NCI-H146 (cell line): ENCODE measurements at regions not wholly inside any gene's neighbourhood (a gene's known extent, or its start where the extent isn't known, plus 50 kb on each side); places are given as distances from the start of the nearest gene placed in this dataset.
"Not testable (repeated sequence)": the region's sequence is repeated elsewhere in the genome, so short reads cannot be mapped to it uniquely, and the experiment has no call there.

ENCODE experiments used
- DNase-seq: peaks from one replicate; lab custom pipeline; 2025; lab: John Stamatoyannopoulos, UW

DNA sequence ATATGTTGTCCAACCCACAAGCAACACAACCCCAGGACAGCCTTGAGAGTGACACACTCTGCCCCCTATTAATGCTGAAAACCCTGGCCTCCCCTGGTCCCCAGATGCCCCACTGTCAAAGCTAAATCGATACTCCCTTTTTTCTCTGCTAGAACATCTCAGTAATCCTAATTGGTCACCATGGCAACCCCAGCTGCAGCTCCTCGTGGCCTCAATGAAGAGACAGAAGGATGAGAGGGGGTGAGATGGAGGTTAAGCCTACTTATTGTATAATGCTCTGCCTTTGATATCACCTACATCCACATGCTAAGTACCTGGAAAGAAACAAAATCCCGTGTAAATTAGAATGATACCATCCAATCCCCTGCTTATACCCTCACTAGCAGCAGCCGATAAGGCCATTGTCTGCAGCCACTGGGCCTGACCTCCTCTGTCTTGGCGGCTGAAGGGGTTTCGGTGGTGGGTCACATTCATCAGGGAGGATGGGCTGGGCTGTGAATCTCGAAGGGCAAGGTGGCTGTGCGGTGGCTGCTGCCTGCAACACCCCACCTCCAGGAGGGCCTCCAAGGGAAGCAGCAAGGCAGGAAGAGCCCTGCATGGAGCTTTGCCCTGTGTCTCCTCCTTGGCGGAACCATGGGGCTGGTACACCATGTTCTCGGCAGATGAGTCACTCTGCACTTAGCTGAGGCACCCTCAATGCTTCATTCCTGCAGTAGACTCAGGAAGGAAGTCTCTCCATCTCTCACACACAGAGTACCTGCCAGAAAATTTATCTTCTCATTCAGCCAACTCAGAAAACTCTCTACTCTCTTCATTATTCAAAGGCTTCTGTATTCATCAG, 399.5 kb downstream of the BUD13 start:
- DNase-seq: peak; percentile 95

DNA sequence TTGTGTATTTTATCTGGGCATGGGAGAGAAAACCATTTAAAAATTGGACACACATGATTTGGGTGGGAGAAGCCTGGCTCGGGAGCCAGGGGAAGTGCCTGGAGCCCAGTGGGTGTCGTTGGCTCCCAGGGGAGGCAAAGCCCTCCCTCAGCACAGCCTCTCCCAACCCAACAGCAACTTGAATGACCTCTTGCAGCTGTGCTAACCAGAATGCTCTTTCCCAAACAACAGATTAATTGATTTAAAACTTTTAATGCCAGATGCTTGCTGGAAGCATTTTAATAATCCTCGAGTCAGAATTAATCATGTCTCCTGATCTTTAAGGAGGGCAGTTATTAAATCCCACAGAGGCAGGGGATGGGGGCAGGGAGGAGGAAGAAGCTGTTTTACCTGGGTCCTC, 401.6 kb downstream of the BUD13 start:
- peak; percentile 58 for DNase-seq

DNA sequence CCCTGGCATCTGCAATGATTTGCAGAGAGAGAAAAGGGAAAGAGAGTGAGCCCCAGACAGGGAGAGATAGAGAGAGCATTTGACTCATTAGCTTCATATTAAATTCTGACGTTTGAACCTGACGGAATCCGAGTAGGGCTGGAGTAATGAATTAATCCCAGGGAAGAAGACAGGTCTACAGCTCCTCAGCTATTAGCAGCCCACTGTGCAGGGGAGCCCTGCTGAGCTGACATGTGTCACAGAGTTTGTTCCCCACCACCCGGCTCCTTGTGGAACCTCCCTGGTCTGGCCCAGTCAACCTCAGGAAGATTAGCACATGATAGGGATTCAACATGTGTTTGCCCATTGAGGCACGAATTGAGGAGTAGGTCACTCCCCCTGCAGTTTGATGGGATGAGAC, 404.0 kb downstream of the BUD13 start:
- no peak for DNase-seq

DNA sequence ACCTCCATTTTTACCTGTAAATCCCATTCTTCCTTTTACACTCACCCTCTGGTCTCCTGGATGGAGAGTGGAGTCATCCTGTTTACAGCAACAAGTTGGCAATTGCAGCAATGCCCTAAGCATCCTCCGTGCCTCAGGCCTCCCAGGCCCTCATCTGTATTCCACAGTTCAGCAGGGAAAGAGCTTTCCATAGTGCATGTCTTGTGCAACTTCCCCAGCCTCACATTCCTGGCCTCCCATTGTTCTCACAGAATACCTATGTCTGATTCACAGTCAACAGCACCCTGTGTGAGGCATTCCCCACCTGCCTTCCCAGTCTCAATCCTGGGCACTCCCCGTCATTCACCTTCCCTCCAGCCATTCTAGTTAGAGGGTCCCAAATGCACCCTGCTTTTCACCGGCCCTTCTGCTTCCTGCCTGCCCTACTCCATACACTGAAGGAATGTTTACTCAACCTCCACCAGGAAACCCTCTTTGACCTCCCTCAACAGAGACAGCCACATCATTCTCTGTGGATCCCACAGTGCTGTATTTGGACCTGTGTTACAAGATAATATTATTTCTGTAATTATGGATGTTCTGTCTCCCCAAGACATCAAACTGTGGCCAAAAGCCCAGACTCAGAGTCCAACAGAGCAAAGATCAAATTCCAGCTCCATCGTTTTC, 405.7 kb downstream of the BUD13 start:
- peak; percentile 7 for DNase-seq

DNA sequence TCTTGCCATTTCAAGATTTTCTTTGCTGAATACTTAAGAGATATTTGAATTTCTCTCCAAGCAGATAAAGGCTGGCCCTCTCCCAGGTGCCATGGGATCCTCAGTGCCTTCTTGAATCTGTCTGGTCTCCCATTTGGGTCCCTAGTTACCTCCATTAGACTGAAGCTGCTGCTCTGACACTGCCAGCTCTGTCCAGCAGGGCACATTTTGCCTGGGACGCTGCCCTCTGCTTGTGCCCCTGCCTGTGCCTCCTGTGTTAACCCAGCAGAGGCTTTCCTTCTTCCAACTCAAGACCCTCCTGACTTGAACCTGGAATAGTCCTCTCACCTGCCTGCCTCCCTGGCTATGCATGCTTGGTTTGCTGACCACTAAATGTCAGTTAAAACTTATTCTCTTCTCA, 406.3 kb downstream of the BUD13 start:
- no peak for DNase-seq

DNA sequence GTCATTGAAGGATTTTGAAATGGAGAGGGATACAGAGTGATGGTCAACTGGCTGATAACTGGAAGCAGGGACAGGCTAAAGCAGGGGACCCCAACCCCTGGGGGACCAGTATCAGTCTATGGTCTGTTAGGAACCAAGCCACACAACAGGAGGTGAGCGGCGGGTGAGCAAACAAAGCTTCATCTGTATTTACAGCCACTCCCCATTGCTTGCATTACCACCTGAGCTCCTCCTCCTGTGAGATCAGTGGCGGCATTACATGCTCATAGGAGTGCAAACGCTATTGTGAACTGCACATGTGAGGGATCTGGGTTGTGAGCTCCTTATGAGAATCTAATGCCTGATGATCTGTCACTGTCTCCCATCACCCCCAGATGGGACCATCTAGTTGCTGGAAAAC, 407.9 kb downstream of the BUD13 start:
- DNase-seq: not testable (repeated sequence)

DNA sequence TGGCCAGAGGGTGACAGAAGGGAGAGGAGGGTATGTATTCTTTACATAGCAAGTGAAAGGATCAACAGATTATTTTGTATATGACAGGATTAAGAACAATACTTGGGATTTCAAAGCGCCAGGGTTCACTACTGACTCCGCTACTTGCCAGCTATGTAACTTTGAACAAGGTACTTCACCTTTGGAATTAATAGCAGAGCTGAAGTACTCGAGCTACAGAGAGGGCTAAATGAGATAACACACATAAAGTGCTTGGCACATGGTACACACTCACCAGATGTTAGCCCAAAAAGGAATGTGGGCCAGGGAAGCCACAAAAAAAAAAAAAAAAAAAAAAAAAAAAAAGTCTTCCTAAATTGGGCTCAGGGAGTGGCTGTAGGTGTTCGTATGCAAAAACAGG, 408.4 kb downstream of the BUD13 start:
- DNase-seq: no peak

DNA sequence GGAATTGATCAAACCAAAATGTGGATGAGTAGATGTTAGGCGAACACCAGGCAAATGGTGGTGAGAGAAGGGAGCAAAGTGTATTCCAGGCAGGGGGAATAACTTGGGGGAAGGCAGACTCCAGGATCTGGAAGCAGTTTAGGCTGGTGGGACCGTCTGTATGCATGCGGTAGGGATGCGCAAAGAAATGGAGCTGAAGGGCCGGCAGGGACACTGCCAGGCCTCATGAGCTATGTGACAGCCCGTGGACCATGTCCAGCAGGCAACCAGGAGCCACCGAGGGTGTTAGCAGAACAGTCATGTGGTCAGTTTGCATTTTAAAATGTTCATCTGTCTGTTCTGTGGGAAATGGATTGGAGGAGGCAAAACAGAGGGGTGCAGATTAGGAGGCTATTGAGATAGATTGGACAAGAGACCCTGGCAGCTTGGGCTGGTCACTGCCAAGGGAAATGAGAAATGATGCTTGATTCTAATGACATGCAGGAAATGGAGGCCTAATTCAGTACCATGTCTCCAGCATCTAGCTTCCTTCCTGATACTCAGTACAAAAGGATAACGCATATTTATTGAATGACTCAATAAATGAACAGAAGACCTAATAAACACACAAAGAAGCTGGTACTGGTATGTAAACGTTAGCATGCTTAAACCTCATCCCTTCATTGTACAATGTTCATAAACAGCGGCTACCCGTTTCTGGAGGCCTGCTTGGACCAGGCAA, 412.4 kb downstream of the BUD13 start:
- no peak for DNase-seq

DNA sequence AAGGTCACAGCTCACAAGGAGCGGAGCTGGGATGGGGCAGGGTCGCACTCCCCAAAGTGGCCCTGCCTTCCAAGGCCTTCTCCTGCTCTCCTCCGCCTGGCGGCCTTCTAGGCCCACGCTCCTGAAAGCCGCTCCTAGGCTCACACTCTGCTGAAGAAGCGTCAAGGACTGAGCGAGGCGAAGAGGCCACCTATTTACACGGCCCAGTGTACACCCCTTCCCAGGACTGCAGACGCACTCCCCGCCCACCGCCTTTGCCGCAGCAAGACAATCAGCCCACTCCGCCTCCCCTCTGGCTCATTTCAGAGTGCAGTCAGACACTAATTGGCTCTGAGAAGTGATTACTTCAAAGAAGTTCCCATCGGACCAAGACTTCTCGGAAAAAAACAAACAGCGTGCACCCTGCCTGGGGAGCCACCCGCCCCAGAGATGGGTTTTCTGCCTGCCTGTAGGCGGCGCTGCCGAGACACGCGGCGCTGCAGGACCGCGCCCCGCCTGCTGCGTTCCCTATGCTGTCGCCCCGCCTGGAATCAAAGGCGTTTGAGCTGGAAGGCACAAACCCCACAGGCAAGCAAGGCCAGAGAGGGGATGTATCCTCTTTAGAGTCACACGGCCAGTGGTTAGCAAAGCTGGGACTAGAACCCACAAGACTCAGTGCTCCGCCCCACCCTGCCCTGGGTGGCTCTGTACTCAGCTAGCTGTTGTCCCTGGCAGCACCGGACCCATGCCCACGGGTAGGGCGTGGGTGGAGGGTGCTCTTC, 414.8 kb downstream of the BUD13 start:
- DNase-seq: no peak

DNA sequence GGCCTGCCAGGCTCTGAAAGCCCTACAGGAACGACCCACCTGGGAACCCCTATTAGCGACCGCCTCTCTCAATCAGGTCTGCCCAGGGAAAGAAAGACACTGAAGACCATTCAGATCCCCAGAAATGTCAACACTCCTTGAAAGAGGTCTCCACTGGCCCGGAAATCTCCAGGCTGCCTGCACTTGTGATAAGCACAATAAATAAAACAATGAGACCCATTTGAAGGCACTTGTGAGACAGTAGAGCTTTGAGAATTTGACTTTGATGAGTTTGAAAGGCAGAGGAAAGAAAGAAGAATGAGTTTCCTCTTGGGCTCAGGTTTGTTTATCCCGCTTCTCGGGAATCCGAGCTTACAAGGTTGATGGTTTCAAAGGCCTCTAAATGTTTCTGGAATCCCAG, 416.3 kb downstream of the BUD13 start:
- DNase-seq: no peak

DNA sequence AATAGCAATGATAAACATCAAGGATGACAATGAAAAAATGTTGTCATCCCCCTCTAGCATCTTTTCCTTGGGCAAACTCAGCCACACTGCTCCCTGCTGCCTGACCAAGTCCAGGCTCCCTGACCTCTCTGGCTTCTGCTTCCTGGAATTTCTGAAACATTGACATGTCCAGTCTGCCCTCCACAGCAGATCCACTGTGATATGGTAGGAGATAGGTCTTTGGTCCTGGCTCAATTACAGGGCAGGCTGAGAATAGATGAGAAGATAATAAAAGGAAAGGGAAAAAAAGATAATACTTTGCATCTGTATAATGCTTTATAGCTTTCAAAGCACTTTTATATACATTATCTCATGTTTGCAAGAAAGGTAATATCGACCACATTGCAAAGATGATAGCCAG, 417.7 kb downstream of the BUD13 start:
- no peak for DNase-seq

DNA sequence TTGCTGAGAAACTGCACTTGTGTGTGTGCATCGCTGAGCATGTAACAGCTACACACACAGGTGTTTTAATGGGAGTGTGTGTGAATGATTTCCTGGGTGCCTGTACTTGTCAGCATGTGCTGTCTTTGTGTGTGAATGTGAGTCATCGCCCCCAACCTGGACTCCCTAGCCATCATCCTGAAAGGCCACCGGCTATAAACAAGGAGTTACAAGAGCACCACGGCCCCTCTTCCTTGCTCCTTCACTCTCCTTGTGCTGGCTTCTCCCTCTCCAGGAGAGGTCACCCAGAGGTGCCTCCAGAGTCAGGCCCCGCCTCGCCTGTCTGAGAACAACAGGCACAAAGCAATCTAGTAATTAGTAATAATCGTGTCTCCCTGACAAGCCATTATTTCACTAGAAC, 419.2 kb downstream of the BUD13 start:
- DNase-seq: peak; percentile 68

DNA sequence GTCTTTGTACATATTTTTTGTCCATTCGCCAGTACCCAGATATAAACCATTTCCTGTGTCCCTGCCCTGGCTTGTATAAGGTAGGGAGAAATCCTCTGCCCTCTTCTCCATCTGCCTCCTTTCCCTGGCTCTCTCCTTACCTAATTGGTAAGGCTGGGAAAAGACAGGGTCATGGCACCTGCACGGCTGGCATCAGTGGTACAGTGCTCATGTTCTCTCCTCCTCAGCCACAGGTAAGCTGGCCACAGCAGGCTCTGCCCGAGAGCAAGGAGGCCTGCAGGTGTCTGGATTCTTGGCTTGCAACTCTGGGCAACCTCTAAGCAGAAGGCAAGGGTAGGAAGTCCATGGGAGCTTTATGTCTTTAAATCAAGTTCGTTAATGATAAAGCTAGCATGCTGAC, 419.9 kb downstream of the BUD13 start:
- DNase-seq: no peak

DNA sequence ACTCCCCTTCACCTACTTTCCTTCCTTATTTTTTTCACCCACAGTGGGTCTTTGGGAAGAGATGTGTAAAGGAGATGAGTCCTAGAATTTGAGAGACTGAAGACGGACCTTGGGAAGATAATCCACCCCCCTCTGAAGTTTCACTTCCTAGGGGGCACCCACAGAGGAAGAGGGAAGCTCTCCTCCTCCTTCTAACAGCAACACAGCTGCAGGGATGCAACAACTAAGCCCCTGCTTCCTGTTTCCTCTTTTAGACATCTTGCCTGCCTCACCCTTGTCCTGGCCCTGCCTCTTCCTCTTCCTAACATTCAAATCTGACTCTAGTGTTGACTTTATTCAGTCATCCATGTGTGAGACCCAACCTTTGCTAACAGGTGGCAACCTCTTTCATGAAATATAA, 424.6 kb downstream of the BUD13 start:
- DNase-seq: no peak

DNA sequence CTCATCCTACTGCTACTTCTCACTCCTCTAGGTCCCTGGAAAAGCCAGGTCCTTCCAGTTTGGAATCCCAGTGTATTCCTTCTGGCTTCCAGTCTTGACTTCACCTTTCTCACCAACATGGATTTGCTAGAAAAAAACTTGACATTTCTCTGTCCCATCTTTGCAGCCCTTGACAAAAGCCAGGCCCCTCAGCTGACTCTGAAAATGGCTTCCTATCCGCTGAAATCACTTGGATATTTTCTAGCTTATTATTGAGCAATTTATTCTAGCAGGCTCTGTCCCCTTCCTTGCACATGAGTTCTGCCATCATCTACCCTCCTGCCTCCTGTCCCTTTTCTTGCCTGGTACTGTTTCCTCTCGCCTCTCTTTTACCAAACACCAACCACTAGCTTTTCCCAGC, 427.2 kb downstream of the BUD13 start:
- DNase-seq: no peak

DNA sequence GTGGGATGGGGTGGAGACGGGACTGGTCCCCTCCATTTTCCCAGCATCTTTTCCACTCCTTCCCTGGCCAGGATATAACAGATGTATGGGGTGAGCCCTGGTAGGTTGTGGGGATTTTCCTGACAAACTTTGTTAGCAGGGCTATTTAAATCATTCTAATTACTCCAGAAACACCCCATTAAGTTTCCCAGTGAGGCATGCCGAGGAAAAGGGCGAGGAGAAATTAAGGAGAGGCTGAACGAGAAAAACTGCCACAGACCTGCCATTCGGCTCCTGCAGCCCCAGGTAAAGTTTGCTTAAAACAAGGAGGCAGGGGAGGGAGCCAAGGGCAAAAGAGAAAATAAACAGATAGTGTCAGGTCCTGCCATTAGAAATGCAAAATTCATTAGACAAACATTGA, 428.2 kb downstream of the BUD13 start:
- no peak for DNase-seq

DNA sequence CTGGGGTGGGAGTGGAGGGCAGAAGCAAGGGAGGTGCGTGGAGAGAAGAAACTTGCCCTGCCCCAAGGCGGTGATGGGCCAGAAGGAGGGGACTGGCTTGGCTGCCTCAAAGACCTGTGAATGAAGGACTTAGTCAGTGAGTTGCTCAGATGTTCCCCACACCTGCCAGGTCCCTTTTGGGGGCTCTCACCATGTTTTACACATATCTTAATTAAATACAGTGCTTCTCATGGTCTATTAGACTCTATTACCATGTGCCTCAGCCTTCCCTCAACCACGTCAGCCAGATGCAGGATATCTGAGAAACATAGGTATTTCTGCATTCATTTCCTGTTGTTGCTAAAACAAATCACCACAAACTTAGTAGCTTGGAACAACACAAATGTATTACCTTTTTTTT, 429.5 kb downstream of the BUD13 start:
- no peak for DNase-seq

DNA sequence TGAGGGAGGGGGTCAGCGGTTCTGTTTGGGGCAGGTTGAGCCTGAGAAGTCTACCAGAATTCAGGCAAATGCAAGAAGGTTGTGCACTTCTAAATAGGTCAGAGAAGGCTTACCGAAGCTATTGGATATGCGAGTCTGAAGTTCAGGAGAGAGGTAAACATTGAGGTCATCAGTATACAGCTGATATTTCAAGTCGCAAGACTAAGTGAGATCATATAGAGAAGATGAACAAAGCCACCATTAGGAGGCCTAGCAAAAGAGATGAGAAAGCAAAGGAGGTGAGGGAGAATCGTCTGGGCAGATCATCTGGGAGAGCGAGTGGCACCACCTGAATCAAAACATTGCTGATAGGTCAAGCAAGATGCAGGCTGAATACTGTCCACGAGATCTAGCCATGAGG, 430.6 kb downstream of the BUD13 start:
- DNase-seq: no peak

DNA sequence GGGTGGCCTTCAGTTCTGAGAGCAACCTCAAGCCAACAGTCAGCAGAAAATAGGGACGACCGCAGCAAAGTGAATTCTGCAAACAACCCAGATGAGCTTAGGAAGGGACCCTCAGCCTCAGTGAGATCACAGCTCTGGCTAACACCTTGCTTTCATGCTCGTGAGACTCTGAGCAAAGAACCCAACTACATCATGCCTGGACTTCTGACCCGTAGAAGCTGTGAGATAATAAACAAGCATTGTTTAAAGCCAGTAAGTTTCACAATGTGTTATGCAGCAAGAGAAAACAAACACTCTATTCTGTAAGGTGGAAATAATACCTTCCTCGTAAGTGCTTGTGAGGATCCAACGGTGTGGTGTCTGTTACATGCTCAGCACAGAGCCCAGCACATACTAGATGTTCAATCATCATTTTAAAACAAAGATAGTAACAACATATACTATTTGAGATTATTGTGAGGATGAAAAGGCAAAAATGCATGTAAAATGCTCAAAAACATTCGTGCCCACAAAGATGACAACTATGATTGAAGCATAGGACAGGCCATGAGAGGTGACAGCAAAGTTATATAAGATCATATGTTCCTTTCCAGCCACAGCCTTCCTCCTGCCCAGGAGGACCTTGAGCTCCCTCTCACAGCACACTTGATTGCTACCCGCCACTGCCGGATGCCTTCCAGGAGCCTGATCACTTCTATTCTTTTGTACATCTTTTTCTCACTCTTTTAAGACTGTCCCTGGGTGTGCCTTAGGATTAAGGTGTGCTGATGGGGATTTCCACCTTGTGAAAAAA, 433.3 kb downstream of the BUD13 start:
- DNase-seq: no peak

DNA sequence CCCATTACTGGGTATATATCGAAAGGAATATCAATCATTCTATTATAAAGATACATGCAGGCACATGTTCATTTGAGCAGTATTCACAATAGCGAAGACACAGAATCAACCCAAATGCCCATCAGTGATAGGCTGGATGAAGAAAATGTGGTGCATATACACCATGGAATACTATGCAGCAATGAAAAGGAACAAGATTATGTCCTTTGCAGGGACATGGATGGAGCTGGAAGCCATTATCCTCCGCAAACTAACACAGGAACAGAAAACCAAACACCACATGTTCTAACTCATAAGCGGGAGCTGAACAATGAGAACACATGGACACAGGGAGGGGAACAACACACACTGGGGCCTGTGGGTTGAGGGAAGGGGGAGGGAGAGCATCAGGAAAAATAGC, 434.3 kb downstream of the BUD13 start:
- not testable (repeated sequence) for DNase-seq

DNA sequence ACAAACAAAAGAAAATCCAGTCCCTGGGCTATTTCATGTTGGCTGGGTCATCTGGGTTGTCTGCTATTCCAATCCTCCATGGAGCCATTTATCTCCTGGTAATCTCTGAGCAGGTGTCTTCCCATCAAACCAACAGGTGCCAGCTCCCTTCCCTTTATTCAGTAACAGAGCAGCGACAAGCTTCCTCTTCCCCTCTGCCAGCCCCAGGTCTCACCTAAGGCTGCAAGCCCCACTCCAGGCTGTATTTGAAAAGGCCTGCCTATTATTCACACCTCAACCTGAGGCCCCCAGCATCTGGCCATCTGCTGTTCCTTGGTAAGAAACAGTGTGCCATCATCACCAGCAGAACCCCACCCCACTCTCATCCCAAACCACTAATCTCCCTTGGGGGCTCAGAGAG, 436.2 kb downstream of the BUD13 start:
- DNase-seq: peak; percentile 81

DNA sequence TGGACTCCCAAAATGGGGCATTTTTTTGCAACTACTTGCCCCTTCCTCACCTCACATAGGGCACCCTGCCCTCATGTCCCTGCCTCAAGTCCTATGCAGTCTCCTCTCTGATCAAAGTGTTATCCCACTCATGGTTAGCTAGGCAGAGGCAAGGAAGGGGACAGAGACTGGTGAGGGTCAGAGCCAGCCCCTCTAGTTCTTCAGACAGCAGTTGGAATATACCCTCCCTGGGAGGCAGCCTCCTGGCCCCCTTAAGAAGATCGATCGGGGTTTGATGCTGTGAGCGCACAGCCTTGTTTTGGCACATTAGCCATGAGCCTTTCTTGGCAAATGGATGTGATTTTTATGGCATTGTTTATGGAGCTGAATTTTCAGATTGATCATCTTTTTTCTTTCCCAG, 436.9 kb downstream of the BUD13 start:
- no peak for DNase-seq
